ENCODE measurements at regions not wholly inside any gene's neighbourhood (a gene's known extent, or its start where the extent isn't known, plus 50 kb on each side); places are given as distances from the start of the nearest gene placed in this dataset.

DNA sequence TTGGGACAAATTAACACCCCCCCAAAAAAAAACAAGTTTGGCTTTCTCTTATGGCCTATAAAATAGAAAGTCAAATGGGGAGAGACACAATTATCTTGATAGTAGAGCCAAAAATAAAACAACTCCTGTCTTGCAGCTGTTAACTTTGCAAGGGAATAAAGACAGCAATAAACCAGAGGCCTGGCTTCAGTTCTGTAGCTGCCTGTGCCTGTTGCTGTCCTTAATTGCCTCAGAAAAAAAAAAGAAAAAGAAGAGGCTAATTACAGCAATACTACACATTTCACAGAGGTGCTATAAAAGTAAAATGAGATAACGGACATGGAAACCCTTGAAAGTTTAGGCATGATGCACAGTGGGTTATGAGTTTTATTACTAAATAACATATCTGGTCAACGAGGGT, 170.7 kb upstream of the IRX1 start:
- CTCF ChIA-PET = no interaction called here

DNA sequence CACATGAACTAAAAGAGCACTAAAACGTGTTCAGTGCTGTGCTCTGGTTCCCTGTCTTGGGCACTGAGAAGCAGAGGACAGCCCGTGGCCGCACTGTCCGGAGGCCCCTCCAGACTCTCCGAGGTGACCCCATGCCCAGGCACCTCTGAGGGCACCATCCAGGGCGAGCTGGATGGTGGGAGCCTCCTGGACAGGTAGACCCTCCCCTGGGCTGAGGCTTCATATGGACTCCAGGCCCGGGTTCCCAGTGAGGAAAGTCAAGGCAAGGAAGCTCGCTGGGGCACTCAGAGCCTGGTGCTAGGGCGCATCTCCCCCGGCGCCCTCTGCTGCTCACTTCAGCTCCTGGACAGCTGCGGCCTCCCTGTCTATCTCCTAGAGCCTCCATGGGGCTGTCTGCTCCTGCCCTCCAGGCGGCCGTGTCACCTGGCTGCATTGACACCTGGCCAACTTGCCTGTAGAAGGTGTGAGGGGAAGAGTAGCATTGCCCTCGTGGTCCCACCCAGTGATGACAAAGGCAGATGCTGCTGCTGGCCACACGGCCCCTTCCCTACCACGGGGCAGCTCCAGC, 178.2 kb upstream of the IRX1 start:
- Histone ChIP-seq H3K9me3 (ENCODE audit: control extremely low read depth in 1 of 3, control insufficient read depth in 2 of 3, insufficient read depth in 1 of 3, low read length in 2 of 3) (peaks cover 0 to 34% (median 0%) of the 10 kb centered on the region in 3 donors), H3K4me3 (ENCODE audit: control extremely low read depth in 1 of 5, extremely low read depth in 1 of 5, insufficient read depth in 1 of 5, low read depth in 2 of 5, low read length in 4 of 5) (no peak overlapping the region), H3K27me3 (replicated peaks in 1 of 4; ENCODE audit: control extremely low read depth in 1 of 4, control insufficient read depth in 3 of 4, insufficient read depth in 4 of 4, low read length in 3 of 4) (no peaks in the 10 kb centered on the region), H3K79me2 (ENCODE audit: control insufficient read depth, insufficient read depth, low read length) (no peaks in the 10 kb centered on the region), H3K9ac (ENCODE audit: low read length) (no peak overlapping the region), H3K36me3 (replicated peaks in 1 of 2; ENCODE audit: control extremely low read depth in 1 of 2, control insufficient read depth in 1 of 2, extremely low read depth in 1 of 2, insufficient read depth in 2 of 2, low read length in 1 of 2) (no peaks in the 10 kb centered on the region), H3K4me1 (ENCODE audit: control insufficient read depth in 2 of 2, insufficient read depth in 2 of 2, low read length in 2 of 2) (no peaks in the 10 kb centered on the region), H3K27ac (ENCODE audit: low read length in 2 of 2) (no peak overlapping the region), H3K4me2 (replicated peaks; ENCODE audit: low read depth, low read length, poor library complexity, severe bottlenecking) (no peak overlapping the region), H2AFZ (ENCODE audit: insufficient read depth, low read depth, low read length, poor library complexity, severe bottlenecking) (no peak overlapping the region), H4K20me1 (ENCODE audit: control insufficient read depth, insufficient read depth, low read length, poor library complexity, severe bottlenecking) (no peaks in the 10 kb centered on the region)
- no peak for ATAC-seq (ENCODE audit: low read depth)
- H3K4me3 Mint-ChIP-seq = no peak overlapping the region
- peaks cover 4% of the 10 kb centered on the region for H3K9me3 Mint-ChIP-seq (ENCODE audit: insufficient read depth)
- TF ChIP-seq, protein P1, sequence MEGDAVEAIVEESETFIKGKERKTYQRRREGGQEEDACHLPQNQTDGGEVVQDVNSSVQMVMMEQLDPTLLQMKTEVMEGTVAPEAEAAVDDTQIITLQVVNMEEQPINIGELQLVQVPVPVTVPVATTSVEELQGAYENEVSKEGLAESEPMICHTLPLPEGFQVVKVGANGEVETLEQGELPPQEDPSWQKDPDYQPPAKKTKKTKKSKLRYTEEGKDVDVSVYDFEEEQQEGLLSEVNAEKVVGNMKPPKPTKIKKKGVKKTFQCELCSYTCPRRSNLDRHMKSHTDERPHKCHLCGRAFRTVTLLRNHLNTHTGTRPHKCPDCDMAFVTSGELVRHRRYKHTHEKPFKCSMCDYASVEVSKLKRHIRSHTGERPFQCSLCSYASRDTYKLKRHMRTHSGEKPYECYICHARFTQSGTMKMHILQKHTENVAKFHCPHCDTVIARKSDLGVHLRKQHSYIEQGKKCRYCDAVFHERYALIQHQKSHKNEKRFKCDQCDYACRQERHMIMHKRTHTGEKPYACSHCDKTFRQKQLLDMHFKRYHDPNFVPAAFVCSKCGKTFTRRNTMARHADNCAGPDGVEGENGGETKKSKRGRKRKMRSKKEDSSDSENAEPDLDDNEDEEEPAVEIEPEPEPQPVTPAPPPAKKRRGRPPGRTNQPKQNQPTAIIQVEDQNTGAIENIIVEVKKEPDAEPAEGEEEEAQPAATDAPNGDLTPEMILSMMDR (IDR thresholded peaks at IDR 0.05) = no peak
- TF ChIP-seq EZH2 (IDR thresholded peaks at IDR 0.05; ENCODE audit: borderline replicate concordance, insufficient read depth, low read depth, low read length, poor library complexity, severe bottlenecking) = no peak
- no peak for DNase-seq
- H3K4me1 Mint-ChIP-seq = no peaks in the 10 kb centered on the region
- ChIA-PET CTCF (no interaction called here), POLR2A (no interaction called here)
- intact Hi-C loops (cut with micrococcal nuclease) = no loop called here
- H3K27me3 Mint-ChIP-seq = no peaks in the 10 kb centered on the region
- H3K27ac Mint-ChIP-seq = no peak overlapping the region
- WGBS (ENCODE audit: insufficient coverage) = 76% methylated on average over 17 of the region's 17 CpGs

More for the DNA sequence above, 170.7 kb upstream of the IRX1 start:
- WGBS (ENCODE audit: insufficient coverage) = no CpG with 5 or more reads among the region's 2 CpGs
- Histone ChIP-seq H3K79me2 (ENCODE audit: control insufficient read depth, insufficient read depth, low read length) (no peaks in the 10 kb centered on the region), H4K20me1 (ENCODE audit: control insufficient read depth, insufficient read depth, low read length, poor library complexity, severe bottlenecking) (no peaks in the 10 kb centered on the region), H3K4me2 (replicated peaks; ENCODE audit: low read depth, low read length, poor library complexity, severe bottlenecking) (no peak overlapping the region), H3K4me3 (ENCODE audit: control extremely low read depth in 1 of 5, extremely low read depth in 1 of 5, insufficient read depth in 1 of 5, low read depth in 2 of 5, low read length in 4 of 5) (no peak overlapping the region), H3K36me3 (replicated peaks in 1 of 2; ENCODE audit: control extremely low read depth in 1 of 2, control insufficient read depth in 1 of 2, extremely low read depth in 1 of 2, insufficient read depth in 2 of 2, low read length in 1 of 2) (no peaks in the 10 kb centered on the region), H3K9ac (ENCODE audit: low read length) (no peak overlapping the region), H2AFZ (ENCODE audit: insufficient read depth, low read depth, low read length, poor library complexity, severe bottlenecking) (no peak overlapping the region), H3K27ac (ENCODE audit: low read length in 2 of 2) (no peak overlapping the region), H3K9me3 (ENCODE audit: control extremely low read depth in 1 of 3, control insufficient read depth in 2 of 3, insufficient read depth in 1 of 3, low read length in 2 of 3) (peaks cover 0 to 23% (median 0%) of the 10 kb centered on the region in 3 donors), H3K27me3 (replicated peaks in 1 of 4; ENCODE audit: control extremely low read depth in 1 of 4, control insufficient read depth in 3 of 4, insufficient read depth in 4 of 4, low read length in 3 of 4) (no peaks in the 10 kb centered on the region), H3K4me1 (ENCODE audit: control insufficient read depth in 2 of 2, insufficient read depth in 2 of 2, low read length in 2 of 2) (no peaks in the 10 kb centered on the region)
- H3K27me3 Mint-ChIP-seq = no peaks in the 10 kb centered on the region
- no peak for DNase-seq
- no peak overlapping the region for H3K27ac Mint-ChIP-seq
- H3K4me3 Mint-ChIP-seq = no peak overlapping the region
- TF ChIP-seq EZH2 (IDR thresholded peaks at IDR 0.05; ENCODE audit: borderline replicate concordance, insufficient read depth, low read depth, low read length, poor library complexity, severe bottlenecking) = no peak
- TF ChIP-seq, protein P1 (IDR thresholded peaks at IDR 0.05) = no peak
- intact Hi-C loops (cut with micrococcal nuclease) = no loop called here
- POLR2A ChIA-PET = no interaction called here
- peaks cover 3% of the 10 kb centered on the region for H3K9me3 Mint-ChIP-seq (ENCODE audit: insufficient read depth)
- ATAC-seq (ENCODE audit: low read depth) = no peak
- H3K4me1 Mint-ChIP-seq = no peaks in the 10 kb centered on the region
